ENCODE measurements at regions not wholly inside any gene's neighbourhood (a gene's known extent, or its start where the extent isn't known, plus 50 kb on each side); places are given as distances from the start of the nearest gene placed in this dataset.
"Not testable (repeated sequence)": the region's sequence is repeated elsewhere in the genome, so short reads cannot be mapped to it uniquely, and the experiment has no call there.

DNA sequence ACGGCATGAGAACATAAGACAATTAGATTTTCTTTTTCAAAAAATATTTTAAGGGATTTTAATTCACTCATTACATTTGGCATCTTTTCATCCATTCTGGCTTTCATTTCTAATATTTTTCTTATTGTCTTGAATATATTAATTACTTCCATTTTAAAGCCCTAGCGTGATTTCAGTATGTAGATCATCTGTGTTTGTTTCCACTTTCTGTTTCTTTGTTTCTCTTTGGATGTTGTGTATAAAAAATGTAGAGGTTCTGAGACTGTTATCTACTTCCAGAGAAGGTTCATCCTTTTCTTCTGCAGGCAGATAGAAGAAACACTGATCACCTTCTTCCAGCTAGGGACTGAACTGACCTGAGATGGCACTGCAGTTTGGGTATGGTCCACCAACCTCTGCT is 664.4 kb upstream of the SLC39A10 start:
- no peak for DNase-seq (ENCODE audit: low spot score)

DNA sequence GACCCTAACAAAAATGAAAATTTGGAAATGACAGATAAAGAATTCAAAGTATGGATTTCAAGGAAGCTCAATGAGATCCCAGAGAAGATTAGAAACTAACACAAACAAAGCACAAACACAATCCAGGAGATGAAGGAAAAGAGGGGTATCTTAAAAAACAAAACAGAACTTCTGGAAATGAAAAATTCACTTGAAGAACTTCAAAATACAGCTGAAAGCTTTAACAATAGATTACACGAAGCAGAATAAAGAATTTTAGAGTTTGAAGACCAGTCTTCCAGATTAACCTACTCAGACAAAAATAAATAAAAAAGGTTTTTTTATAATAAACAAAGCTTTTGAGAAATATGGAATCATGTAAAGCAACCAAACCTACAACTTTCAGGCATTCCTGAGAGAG is 671.8 kb upstream of the SLC39A10 start:
- DNase-seq (ENCODE audit: low spot score): no peak

DNA sequence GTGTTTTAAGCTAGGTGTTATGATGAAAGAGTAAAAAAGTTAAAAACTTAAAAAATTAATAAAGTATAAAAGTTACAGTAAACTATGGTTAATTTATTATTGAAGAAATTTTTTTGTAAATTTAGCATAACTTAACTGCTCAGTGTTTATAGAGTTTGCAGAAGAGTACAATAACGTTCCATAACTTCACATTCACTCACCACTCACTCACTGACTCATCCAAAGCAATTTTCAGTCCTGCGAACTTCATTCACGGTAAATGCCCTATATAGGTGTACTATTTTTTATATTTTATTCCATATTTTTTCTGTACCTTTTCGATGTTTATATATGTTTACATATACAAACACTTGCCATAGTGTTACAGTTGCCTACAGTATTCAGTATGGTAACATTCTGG is 694.8 kb upstream of the SLC39A10 start:
- DNase-seq (ENCODE audit: low spot score): no peak

DNA sequence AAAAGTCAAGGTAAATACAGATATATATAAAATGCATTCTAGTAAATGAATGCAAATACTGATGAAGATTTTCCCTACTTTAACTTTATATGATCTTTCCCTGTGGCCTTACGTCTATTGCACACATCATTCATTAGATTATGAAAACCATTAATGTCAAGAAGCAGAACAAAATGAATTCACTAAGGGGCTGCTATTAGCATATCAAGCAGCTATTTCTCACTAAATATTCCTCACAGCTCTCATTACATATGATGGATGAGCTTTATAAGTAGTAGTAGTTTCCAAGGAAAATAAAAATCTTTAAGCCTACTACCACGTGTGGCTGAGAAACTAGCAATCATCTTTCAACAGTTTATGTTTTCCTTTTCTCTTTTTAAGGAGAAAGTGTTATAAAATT is 702.8 kb upstream of the SLC39A10 start:
- no peak for DNase-seq (ENCODE audit: low spot score)

DNA sequence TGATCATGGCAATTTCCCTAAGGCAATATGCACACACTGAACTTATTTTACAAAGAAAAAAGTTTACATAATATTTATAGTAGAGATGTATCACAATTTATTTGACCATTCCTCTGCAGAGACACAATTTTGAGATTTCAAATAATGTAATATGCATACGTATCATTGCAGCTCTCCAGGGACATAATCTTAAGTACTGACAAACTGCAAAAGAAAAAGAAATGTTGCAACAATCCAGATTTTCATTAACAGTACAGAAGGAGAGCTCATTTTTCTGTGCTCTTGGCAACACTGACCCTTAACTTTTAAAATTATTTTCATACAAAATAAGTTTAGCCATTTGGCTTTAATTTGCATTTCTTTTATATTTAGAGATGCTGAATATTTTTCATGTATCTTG is 710.2 kb upstream of the SLC39A10 start:
- no peak for DNase-seq (ENCODE audit: low spot score)

DNA sequence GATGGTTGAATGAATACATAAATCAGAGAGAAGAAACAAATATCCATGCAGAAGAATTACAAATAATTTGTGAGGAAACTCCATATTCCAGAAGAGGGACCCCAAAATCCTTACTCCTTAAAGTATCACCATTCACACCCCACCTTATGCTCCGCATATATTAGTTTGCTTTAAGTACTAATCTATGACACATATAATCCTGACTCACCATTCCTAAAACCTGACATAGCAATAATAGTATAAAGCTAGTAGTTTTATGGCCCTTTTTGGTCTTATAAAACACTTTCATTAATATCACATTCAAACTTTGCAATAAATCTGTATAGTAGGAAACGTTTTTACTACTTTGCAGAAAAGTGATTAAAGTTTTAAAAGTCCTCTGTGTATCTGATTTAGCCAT is 719.0 kb upstream of the SLC39A10 start:
- no peak for DNase-seq (ENCODE audit: low spot score)

DNA sequence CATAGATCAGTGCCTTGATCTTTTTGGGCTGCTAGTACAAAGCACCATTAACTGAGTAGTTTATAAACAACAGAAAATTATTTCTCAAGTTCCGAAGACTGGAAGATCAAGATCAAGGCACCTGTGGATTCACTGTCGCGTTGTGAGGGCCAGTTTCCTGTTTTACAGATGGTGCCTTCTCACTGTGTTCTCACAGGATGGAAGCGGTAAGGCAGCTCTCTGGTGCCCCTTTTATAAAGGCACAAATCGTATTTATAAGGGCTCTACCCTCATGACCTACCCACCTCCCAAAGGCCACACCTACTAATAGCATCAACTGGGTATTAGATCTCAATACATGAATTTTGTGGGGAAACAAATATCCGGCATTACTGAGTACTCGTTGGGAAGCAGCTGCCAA is 729.5 kb upstream of the SLC39A10 start:
- DNase-seq (ENCODE audit: low spot score): no peak

DNA sequence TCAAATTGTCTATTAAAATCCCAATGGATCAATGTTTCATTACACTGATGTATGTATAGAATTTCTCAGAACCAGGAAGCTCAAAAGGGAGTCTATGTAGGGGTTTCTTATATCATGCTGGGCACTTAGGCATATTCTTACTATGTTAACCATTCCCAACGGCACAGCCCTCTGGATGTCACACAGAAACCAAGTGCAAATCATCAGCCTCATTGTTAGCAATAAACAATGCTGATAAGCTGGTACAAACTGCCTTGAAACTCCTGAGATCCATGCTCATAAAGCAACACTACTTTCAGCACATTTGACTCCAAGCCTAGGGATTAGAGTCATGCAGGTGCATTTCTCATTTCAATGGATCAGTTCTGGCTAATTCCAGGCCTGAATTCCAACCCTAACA is 730.2 kb upstream of the SLC39A10 start:
- no peak for DNase-seq (ENCODE audit: low spot score)

DNA sequence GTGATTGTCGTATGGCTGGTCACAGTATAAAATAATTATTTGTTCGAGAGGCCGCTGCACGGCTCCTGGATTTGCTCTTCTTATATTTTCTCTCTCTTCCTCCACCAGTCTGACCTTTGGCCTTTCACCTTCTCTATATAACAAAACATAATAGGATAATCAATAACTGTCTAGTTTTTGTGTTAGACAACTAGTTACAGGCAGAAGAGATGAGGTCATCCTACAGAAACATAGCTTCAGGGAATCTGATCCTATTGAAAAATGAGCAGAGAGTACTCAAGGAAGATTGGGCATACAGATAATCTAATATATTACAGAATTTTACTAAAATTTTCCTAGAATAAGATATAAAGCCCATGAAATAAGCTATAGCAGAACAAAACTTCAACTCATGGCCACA is 731.3 kb upstream of the SLC39A10 start:
- no peak for DNase-seq (ENCODE audit: low spot score)

DNA sequence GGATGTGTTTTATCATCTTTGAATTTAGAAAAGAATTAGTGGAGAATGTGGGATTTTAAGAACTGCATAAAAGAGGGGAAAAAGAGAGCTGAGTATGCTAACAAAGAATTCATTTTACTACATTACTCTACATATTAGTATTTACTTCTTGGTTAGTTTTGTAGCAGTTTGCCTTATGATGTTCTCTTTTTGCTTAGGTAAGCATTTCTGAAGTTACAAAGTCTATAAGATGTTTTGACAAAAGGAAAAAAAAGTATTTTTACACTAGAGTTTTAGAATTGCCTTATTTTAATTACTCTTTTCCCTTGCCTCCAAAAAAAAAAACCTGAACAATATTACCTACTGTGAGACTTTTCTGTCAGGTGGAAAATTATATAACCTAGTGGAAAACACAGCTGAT is 739.5 kb upstream of the SLC39A10 start:
- DNase-seq (ENCODE audit: low spot score): no peak

DNA sequence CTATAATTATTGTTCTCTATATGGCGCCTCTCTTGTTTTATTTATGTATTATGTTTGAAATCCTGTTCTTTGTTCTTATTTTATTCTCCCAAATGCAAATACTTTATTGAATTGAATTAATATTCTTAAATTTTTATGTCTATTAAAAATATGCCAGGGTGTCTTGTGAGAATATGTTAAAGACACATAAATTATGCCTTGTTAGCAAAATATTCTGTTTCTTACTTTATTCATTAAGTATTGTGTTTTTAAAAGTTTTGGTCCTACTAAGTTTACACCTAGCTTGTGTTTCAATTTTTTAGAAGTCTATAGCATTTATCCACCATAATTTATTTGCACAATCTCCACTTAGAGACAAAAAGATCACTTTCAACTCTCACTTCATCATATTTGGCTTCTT is 741.5 kb upstream of the SLC39A10 start:
- no peak for DNase-seq (ENCODE audit: low spot score)

DNA sequence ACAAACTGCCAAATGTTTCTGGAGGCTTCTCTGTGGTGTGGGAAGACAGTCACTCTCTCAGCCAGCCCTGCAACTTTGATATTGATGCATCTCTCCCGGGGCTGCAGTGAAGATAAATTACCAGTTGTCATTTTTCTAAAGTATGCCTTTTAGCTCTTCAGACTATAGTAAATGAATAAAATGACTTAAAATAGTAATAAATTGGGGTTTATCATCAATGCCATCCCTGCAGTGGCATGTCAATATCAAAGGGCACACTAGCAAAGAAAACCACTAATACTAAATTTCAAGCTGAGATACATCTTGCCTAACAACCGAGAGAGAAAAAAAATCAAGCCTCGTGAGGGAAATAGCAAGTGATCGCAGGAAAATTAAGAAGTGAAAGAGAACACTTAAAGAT is 749.5 kb upstream of the SLC39A10 start:
- no peak for DNase-seq (ENCODE audit: low spot score)

DNA sequence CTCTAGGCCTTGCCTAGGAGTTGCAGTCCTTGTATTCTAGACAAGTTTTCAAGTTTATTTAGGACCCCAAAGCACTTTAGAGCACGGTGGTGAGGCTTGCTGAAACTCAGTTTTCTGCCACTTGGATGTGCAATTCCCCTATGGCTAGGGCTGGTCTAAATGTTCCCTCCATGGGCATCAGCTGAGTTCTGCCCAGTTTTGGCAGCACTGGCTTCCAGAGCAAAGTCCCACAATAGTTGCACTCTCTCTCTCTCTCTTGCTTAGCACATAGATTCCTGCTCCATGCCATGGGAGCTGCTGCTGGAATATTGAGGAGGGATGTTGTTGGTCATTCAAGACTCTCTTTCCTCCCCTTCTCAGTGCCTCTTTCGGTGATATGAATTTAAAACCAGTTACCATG is 760.2 kb upstream of the SLC39A10 start:
- no peak for DNase-seq (ENCODE audit: low spot score)

DNA sequence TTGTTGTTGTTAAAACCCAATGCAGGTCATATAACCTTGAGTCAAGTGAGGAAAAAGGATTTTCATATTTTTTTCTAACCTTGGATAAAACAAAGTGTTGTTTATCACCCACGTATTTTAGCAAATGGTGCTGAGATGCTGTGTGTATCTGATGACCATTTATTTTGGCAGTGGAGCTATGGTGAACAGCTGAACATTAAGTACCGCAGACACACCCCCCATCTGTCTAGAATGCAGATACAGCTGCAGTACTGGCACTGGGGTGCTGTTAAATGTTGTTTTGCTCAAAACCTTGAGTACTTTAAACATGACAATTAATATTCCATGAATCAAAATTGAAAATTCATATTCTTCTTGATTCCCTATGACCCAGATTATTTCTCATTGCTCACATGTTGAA is 773.3 kb upstream of the SLC39A10 start:
- DNase-seq (ENCODE audit: low spot score): no peak

DNA sequence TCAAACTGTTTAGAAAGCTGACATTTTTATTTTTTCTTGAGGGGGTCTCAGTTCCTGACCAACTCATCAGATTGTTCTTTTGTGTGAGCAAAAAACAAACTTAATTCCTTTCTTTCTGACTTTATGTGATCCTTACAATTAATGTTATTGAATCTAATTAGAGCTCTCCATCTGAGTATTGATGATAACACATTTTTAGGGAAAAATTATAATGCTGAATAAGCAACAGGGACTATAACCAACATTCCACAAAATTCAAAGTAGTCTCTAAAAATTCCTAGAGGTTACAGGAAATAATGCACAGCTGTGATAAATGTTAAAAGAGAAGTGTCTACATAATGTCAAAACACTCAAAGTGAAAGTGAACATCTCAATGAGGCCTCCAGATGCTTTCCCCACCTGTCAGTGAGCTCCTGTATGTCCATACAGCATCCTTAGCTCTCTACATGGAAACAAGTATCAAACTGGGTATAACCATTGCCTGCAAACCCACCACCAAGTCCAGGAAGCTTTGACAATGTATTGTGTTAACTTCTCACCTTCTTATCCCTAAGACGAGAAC is 786.0 kb upstream of the SLC39A10 start:
- DNase-seq (ENCODE audit: low spot score): no peak

DNA sequence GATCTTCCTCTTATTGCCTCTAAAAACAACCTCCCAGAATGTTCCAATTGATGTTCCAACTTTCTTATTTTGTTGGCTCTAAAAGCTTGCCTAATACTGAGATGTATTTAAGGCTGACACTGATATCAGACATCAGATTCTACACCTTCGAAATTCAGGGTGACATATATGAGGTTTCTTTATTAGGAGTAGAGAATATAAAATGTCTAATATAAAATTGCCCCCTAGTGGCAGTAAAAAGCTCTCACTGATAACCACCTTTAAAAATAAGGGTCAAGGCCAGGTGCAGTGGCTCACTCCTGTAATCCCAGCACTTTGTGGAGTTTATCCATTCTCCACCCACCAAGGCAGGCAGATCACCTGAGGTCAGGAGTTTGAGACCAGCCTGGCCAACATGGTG is 789.7 kb upstream of the SLC39A10 start:
- peak; percentile 36 for DNase-seq (ENCODE audit: low spot score)

DNA sequence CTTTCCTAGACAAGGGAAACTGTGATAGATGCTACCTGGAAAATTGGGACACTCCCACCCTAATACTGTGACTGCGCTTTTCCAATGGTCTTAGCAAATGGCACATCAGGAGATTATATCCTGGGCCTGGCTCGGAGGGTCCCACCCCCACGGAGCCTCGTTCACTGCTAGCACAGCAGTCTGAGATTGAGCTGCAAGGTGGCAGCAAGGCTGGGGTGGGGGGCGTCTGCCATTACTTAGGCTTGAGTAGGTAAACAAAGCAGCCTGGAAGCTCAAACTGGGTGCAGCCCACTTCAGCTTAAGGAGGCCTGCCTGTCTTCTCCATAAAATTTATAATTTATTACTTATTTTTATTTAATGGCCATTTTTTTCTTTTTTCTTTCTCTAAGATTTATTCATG is 802.1 kb upstream of the SLC39A10 start:
- no peak for DNase-seq (ENCODE audit: low spot score)

DNA sequence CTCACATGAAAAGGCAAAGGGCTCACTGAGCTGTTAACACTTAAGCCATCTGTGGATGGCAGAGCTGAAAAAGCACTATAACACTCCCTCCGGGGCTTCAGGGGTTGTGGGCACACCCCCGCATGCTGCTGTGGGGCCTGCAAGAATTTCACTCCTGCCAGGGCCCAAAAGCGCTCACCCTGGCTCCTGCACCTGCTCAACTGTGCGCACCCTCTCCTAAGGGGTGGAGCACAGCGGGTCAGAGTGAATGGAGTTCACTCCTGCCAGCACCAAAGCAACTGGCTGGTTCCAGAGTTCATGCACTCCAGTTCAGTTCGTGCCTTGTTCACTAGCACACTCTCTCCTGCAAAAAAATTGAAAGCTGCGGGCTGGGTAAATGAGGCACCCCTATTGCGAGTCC is 814.2 kb upstream of the SLC39A10 start:
- no peak for DNase-seq (ENCODE audit: low spot score)

DNA sequence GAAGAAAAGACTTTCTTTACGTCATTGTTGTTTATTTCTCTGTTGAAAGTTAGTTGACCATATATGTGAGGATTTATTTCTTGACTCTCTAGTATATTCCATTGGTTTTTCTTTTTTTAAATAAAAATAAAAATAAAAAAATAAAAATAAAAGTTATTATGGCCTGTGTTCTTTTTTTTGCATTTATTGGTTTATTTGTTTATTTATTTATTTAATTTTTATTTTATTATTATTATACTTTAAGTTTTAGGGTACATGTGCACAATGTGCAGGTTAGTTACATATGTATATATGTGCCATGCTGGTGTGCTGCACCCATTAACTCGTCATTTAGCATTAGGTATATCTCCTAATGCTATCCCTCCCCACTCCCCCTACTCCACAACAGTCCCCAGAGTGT is 822.7 kb upstream of the SLC39A10 start:
- DNase-seq (ENCODE audit: low spot score): not testable (repeated sequence)

DNA sequence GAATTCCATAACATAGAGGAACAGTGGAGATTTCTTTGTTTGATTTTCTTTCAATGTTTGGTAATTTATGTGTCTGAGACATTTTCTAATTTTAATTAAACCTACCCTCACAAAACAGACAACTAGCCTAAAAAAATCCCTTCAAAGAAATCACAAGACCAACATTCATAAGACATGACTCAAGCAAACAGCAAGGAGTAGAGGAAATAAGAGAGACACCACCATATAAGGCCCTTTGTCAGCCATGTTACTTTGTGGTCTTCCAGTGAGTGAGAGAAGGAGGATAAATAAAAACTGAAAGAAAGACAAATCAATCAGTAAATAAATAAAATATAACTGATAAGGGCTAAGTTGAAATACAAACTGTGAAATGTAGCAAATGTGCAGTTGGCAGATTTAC is 830.8 kb upstream of the SLC39A10 start:
- no peak for DNase-seq (ENCODE audit: low spot score)

DNA sequence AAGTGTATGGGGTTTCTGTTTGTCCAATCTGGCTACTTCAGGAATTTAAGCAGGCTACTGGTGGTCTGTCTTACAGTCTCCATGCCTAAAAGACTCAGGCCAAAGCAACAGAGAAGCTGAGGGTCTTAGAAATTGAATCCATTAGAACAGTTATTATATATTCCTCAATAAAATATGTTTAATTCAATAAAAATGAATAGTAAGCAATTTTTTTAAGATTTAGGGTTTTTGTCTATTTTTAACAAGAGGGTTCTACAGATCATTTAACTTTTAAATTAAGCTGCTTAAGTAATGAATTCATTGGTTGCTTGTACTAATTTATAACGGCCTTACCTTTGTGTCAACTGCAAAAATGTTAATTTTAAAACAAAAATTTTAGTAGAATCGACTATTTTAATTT is 832.6 kb upstream of the SLC39A10 start:
- no peak for DNase-seq (ENCODE audit: low spot score)

DNA sequence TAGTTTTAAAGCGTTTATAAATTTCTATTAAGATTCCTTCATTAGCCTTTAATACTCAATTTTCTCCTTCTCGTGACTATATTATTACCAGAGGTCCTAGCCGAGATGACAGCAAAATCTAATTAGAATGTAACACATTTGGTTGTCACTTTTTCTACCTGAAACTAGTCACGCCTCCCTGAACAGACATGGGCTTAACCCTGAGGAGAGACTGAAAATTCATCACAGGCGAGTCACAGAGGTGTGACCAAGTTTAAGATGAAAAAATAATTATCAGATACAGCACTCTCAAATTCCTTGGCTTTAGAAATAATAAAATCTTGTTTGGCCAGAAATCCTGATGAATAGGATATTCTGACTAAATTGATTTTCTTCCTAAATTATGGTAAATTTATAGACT is 834.4 kb upstream of the SLC39A10 start:
- DNase-seq (ENCODE audit: low spot score): no peak

DNA sequence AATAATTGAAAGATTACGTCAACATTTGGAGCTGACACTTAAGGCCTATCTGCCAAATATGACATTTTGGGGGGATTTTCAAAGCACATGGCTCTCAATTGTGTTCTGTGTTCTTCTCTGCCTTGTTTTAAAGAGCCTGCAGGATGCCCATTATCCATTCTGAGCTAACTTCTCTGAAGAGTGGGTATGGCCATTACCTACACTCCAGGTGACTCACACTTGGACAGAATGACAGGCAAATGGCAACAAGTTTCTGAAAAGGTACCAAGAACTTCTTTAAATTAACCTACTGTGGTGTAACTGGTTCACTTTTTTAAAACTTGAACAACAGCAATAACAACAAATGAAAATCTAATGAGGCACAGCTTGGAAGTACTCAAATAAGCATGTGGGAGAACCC is 834.9 kb upstream of the SLC39A10 start:
- DNase-seq (ENCODE audit: low spot score): no peak

DNA sequence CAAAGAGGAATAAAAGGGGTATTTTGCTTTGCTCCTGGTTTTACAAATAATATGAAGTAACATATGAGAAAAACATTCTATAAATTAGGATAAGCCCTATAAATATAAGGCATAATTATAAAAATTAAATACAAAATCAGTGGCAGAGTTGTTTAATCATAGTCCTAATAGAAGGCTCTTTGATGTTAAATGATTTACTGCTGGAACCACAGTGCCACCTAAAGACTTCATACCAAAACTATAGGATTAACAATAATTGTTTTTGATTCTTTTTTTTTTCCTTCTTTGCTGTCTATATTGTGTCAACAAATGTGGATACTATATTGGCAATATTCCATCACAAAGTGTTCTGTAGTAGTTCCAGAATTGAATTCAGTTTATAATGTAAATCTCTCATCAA is 837.7 kb upstream of the SLC39A10 start:
- peak; percentile 29 for DNase-seq (ENCODE audit: low spot score)

DNA sequence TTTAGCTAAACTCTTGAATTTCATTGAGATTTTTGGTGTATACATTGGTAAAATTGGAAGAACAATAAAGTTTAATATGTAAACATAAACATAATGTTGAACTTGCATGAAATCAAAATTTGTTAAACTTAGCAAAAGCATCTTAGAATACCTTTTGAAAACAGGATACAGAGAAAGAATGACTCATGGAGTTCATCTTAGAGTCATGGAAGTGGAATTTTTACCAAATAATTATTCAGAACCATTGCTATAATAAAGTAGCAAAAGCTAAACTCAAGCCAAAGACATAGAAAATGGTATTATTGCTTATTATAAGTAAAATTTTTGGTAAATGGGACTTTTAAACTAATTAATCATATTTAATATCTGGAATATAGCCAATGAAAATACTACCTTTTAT is 841.6 kb upstream of the SLC39A10 start:
- DNase-seq (ENCODE audit: low spot score): no peak
